A549 (cell line): ENCODE measurements at regions not wholly inside any gene's neighbourhood (a gene's known extent, or its start where the extent isn't known, plus 50 kb on each side); places are given as distances from the start of the nearest gene placed in this dataset.

Experiments used
- EP300 ChIP-seq, 2 experiments: fragments of >200 bp; sonication (Bioruptor Twin); formaldehyde crosslinking; IDR thresholded peaks; 2 replicates in 1 of 2; 3 replicates in 1 of 2; pipeline ENCODE4 v1.6.1; 2016 to 2017
- MAX ChIP-seq: IDR thresholded peaks from 2 replicates; pipeline ENCODE4 v1.6.1; 2012
- NR3C1 ChIP-seq: fragments of >200 bp; sonication (Bioruptor Twin); formaldehyde crosslinking; IDR thresholded peaks from 3 replicates; pipeline ENCODE4 v1.6.1; 2017
- PHF8 ChIP-seq: fragments of 200-600 bp; sonication (generic); IDR thresholded peaks from 2 replicates; pipeline ENCODE4 v1.6.1; 2016; ENCODE audit warnings: low read depth, mild to moderate bottlenecking, antibody characterized with exemption, moderate library complexity, borderline replicate concordance
- POLR2A ChIP-seq: IDR thresholded peaks from 2 replicates; pipeline ENCODE4 v1.6.1; 2012; ENCODE audit warnings: mild to moderate bottlenecking, low read length
- RAD21 ChIP-seq, 2 experiments: fragments of >200 bp in 1 of 2; sonication (Bioruptor Twin) in 1 of 2; formaldehyde crosslinking in 1 of 2; IDR thresholded peaks in 1 of 2; conservative IDR thresholded peaks in 1 of 2; 2 replicates in 1 of 2; 3 replicates in 1 of 2; pipeline ENCODE4 v1.6.1; 2012 to 2018; ENCODE audit warnings: inconsistent platforms in 1 of 2
- TF ChIP-seq, protein P1 (sequence below): fragments of >200 bp; sonication (Bioruptor Twin); formaldehyde crosslinking; IDR thresholded peaks from 3 replicates; pipeline ENCODE4 v1.5.1; 2016

DNA sequence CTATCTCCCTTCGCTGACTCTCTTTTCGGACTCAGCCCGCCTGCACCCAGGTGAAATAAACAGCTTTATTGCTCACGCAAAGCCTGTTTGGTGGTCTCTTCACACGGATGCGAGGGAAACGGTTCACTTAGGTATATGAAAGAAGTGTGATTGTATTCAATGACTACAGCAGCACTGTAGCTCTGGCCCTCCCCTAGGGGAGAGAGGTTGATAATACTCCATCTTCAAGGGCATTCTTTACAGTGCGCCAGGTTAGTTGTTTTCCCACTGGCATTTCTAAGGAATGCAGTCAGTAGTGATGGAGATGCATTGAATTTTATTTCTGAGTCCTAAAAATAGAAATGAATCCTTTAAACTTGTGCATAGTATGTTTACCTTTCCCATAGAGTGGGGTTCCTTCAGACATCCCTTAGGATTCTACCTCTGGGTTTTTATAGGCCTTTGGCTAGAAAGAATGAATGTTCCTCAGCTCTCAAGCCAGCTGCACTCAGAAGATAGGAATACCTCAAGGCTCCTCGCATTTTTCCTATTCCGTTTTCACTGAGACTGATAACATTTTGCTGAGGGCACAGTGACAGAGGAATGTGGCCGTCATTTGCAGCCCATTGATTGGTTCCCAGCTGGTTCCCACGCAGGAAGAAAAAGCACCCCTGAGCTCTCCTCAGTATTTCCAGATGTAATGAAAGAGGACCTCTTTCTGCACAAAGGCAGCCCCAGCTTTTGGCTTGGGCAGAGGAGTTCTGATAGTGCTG lies 131.8 kb upstream of the C2CD4B start:
- TF ChIP-seq MAX (no peak), NR3C1 (no peak), RAD21 (conservative IDR thresholded peaks at IDR 0.05 in 1 of 2, IDR thresholded peaks at IDR 0.05 in 1 of 2) (no peak), EP300 (IDR thresholded peaks at IDR 0.05) (no peak), PHF8 (no peak), POLR2A (no peak)
- TF ChIP-seq, protein P1, sequence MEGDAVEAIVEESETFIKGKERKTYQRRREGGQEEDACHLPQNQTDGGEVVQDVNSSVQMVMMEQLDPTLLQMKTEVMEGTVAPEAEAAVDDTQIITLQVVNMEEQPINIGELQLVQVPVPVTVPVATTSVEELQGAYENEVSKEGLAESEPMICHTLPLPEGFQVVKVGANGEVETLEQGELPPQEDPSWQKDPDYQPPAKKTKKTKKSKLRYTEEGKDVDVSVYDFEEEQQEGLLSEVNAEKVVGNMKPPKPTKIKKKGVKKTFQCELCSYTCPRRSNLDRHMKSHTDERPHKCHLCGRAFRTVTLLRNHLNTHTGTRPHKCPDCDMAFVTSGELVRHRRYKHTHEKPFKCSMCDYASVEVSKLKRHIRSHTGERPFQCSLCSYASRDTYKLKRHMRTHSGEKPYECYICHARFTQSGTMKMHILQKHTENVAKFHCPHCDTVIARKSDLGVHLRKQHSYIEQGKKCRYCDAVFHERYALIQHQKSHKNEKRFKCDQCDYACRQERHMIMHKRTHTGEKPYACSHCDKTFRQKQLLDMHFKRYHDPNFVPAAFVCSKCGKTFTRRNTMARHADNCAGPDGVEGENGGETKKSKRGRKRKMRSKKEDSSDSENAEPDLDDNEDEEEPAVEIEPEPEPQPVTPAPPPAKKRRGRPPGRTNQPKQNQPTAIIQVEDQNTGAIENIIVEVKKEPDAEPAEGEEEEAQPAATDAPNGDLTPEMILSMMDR = no peak
